B cell (primary cell): ENCODE measurements at regions not wholly inside any gene's neighbourhood (a gene's known extent, or its start where the extent isn't known, plus 50 kb on each side); places are given as distances from the start of the nearest gene placed in this dataset.

ENCODE experiments used
- CTCF ChIP-seq: fragments of 200-600 bp; IDR thresholded peaks from one replicate; pipeline ENCODE4 v1.8.0; 2022; ENCODE audit warnings: antibody characterized with exemption, mild to moderate bottlenecking
- EZH2 ChIP-seq: IDR thresholded peaks from 2 replicates; pipeline ENCODE4 v1.6.1; 2012; ENCODE audit warnings: borderline replicate concordance, low read depth, mild to moderate bottlenecking, moderate library complexity, low read length; ENCODE audit not compliant: insufficient read depth, poor library complexity, severe bottlenecking

- TF ChIP-seq CTCF = no peak
- no peak for TF ChIP-seq EZH2
These were observed 88.2 kb downstream of the IRF8 start for GRCh38 chr16:85986931-85987749.
